GM19035 (cell line): ENCODE measurements at regions not wholly inside any gene's neighbourhood (a gene's known extent, or its start where the extent isn't known, plus 50 kb on each side); places are given as distances from the start of the nearest gene placed in this dataset.

Experiments used
- ATAC-seq: cut with Tn5 transposase; IDR thresholded peaks from one replicate; pipeline ENCODE4 v1.9.1; 2021; ENCODE audit not compliant: unreplicated experiment

DNA sequence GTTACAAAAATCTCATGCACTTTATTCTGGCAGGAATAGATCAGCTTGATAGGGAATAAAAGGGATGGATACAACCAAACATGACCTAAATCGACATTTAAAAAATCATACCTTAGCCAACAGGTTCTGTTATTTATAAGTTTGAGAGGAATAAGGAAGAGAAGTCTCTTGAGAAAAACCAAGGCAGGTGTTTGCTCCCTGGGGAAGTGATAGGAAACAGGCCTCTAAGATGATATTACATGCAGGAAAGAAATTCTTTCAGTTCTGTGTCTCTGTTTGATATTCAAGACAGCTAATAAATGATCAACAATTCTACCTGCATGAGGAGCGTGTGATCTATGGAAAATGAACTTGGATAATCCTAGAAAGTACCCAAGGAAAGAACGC lies 184.8 kb upstream of the ZEB2 start:
- no peak for ATAC-seq

DNA sequence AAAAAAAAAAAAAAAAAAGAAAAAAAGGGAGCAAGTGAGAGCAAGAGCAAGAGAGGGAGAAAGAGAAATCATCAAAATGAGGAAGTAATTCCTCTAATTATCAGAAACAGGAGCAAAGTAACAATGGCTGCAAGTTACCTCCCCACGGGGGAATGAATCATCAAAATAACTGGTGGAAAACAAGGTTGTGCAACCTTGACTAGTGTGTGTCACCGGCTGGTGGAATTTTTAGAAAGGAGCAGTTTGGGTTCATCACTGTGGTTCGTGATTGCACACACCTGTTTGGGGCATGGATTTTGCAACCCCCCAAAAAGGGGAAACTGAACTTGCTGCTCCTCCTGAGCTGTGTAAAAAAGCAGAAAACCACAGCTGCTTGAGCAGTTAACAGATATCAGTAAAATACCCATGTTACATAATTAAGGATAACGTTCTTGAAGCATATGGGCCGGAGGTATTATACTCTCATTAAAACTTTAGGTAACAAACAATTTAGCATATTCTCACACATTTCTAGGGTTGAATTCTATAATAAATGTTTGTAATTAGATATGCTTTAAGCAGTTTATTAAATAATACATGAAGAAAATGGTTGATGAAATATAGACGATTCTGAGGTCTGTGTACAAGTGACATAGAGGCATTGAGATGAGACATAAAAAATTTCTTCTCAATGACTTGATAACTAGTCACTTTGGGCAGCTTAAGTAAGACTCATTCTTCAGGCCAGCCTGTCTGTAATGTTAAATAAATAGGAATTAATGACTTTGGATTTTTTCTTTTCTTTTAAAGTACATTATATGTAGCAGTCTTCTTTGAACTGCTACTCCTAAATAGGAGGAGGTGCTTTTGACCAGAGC lies 184.2 kb upstream of the ZEB2 start:
- no peak for ATAC-seq

DNA sequence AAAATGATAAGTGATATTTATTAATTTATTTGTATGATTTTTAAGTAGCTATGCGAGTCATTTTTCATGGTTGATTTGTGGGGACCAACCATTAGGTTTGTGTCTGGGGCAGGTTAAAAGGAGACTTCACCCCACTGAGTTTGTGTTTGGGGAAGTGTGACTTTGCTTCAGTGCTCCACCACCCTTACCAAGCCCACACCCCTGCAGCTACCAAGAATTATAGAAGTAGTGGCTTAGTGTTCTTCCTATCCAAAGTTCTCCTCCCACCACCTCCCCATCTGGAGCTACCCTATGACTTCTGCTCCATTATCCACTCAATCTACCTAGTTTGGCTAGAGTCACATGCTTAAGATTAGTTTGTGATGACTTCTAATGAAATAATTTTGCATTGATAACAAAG lies 182.1 kb upstream of the ZEB2 start:
- ATAC-seq: no peak

DNA sequence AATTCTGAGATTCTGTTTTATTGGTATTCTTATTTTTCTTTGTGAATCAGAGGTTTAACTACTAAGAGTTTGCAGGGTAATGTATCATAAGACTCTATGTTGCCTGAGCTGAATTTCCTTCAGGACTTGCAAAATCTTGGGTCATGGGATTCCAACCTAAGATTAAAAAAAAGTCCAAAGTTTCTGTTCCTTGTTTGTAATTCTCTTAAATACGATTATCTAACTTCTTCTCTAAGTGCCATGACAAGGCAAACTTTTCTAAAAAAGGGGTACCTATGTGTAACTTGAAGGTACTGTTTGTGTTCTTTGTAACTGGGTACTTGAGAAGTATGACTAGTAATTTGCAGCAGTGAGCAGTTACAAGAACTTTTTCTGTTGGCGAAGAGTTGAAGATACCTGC lies 181.3 kb upstream of the ZEB2 start:
- no peak for ATAC-seq

DNA sequence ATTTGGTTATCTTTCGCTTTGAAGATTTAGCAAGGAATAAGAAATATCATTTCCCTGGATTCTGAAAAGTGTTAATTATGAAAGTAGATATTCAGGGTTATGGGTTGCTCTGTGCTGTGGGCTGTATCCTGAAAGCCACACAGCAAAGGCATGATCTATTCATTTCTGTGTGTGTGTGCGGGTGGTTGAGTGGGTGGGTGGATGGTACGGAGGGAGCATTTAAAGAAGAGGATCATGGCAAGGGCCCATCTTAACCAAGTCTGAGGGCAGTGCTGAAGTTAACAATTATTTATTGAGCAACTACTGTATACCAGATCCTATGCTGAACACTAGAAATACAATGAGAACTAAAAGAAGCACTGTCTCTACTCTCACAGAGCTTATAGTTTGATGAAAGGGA lies 178.2 kb upstream of the ZEB2 start:
- no peak for ATAC-seq

DNA sequence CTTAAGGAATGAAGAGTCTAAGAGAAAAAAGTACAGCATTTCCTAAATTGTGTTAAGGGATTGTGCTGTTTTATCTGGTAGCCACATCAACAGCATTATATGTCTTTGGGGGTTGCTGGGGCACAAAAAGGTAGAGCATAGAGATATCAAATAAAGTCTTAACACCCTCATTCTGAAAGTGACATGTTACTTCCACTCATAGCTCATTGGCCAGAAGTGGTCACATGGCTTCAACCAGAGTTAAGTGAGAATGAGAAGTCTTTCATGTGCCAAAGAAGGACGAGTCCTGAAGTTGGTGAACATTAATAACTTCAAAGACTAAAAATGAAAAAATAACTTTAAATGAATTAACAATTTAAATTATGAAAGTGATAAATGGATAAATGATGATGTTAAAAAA lies 175.7 kb upstream of the ZEB2 start:
- no peak for ATAC-seq

DNA sequence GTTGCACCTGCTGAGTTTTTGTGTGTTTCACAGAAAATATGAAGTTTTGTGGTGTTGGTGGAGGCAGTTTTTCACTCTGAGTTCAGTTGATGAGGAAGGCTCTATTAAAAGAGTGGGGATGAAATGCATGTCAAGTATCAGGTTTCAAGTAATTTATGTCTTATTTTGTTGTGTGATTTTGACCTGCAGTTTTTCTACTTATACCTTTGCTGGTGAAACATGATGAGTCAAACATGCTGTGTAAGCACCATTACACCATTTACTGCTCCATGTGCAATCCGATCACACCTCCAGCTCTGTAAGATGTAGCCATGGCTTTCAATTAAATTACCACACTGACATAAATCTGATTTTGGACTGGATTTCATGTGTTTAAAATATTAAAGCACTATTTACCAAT lies 174.5 kb upstream of the ZEB2 start:
- no peak for ATAC-seq

DNA sequence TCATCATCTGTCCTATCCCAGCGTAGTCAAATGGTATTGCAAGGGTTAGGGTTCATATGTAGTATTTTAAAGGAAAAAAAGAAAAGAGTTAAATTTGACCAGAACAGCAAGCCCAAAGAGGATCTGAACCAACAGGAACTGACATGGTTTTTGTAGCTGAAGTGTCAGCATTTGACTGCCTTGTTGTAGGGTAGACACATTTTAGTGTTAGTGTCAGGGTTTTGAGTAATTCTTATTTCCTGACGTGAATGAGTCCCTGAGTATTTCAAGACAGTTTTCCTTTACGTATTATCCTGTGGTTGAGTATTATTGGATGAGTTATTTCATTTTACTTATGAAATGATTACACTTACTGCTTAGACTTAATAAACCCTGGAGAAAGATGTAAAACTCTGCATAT lies 173.3 kb upstream of the ZEB2 start:
- ATAC-seq: no peak

DNA sequence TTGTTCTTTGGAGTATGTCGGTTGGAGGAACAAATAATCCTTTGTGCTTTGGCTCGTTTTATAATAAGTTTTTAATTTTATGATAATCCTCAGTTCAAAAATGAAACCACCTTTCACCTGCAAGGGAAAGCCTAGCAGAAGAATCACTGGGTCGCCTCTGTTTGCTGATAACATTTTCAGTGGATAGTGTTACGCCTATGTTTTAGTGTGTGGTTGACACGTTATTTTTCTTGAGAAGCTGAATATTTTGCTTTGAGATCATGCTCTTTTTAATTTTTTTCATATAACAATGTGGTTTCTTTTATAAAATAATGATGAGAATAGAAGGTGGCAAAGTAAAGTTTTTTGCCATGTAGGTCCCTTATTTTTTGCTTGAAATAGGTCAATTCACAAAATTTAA lies 172.7 kb upstream of the ZEB2 start:
- ATAC-seq: no peak

DNA sequence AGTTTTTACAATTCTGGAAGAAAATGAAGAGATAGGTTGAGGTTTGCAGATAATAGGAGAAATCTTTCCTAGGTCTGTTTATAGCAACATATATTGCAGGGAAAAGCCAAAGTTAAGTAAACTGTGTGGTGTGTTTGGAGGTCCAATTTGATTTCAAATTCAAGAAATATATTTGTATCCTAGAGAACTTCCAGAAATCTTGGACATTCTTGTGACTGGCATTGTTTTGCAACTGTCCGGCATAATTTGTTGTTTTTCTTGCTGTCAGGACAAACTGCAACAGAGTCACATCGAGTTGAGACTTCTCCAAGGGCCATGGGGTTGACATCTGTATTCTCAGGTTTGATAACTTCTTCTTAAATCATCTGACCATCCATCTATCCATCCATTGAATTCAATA lies 170.9 kb upstream of the ZEB2 start:
- ATAC-seq: no peak

DNA sequence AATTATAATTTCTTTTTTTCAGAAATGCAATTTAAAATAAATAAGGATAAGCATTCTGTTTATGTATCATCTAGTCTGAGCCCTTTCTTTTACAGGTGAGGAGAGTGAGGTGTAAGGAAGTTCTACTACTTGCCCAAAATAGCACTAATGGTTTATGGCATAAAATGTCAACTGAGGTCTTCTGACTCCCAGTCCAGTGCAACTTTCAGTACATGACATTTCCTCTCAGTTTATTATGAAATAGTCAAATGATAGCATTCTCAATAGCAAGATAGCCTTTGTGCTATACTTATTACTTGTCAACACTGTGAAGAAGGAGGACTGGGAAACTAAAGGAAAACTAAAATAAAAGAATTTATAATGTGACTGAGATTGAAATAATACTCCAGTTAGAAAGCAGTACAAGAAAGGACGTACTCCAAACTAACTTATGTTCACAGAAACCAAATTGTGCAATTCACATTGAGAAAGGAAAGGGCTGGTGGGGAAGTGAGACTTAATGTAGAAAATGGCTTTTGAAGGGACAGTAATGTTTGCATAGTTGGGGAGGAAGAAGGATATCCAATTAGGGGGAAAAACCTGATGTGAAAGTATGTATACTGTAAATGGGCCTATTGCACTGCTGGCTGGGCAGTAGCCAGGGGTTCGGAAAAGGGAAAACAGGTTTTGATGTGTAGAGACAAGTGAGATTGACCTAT lies 166.7 kb upstream of the ZEB2 start:
- ATAC-seq: no peak

DNA sequence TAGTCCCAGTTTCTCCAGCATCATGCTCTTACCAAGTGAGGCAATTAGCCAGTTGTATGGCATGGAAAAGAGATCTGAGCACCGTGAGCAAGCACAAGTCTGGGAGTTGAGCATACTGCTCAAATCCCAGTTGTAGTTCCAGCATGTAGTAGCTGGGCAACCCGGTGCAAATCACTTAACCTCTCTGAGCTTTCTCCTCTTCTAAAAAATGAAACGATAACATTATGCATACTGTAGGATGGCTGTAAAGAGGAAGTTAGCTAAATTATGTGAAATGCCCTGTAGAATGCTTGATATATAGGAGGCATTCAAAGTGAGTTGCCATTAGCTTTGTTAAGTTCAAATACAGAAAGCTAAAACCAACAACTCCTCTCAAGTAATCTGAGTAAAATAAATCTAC lies 164.0 kb upstream of the ZEB2 start:
- no peak for ATAC-seq

DNA sequence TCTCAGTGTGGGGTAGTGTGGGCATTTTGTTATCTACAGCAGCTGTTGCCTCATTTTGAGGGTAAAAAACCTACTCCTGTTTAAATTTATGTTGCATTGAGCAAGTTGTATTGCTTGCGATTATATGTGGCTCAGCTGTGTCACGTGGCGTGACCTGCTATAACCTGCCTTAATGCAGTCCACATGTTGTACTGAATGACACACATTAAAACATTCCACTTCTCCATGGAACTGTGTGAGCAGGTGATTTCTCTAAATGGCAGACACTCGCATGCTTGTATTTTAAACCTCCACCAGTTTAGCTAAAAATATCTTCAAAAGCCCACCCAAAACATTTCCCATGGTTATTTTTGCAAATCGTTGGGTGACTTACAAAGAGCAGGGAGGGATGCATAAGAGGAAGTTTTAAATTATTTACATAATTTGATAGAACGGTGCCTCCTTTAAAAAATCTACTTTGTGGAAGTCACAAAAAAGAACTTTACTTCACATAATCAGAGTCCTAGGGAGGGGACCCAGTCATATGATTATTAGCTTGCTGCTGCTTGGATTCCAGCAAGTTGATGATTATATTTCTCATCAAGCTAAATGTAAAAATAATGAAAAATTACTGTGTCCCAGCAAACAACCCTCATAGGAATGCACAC lies 163.3 kb upstream of the ZEB2 start:
- ATAC-seq: no peak

DNA sequence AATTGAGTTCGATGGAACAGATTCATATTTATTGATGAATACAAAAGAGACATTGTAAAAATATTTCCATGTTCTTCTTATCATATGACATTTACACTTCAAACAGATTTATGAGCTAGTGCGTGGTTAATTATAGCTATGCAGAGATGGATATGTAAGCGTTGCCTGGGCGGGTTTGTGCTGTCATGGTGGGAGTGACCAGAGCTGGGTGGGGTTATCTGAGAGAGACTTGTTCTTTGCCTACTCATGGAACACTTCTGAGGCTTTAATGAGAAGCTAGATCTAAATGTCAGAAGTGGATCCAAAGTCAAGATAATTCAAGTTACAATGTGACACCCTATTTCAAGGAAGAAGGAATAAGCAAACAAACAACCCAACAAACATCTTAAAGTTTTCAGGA lies 162.3 kb upstream of the ZEB2 start:
- ATAC-seq: no peak

DNA sequence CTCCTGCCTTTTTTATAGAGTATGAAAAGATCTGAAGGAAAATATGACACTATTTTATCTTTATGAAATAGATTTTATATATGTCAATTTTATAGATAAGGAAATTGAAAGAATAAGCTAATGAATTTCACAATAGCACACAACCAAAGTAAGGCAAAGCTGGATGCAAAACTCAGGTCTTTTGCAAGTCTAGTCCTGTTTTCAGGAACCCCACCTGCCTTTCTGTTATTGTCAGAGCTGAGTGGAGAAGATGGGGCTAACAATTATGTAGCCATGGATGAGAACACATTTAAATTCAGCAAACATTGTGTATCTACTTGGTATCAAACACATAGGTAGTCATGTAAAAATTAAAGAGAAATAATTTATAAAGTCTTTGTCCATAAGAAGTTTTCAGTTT lies 161.5 kb upstream of the ZEB2 start:
- no peak for ATAC-seq

DNA sequence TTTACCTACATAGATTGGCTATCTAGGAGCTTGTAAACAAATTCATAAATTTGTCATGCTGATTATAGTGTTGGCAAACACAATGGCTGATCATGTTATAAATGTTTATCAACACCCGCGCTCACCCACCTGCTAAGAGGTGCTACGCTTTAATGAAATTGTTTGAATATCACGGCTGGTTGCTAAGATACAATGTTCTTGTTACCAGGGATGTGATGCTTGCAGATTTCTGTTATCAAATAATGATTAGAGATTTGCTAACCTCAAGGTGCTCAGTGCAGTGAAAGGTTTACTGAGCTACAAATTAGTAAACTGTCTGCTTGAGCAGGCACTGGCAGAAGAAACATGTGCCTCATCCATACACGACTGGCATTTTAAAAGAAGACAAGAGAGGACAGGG lies 160.0 kb upstream of the ZEB2 start:
- no peak for ATAC-seq

DNA sequence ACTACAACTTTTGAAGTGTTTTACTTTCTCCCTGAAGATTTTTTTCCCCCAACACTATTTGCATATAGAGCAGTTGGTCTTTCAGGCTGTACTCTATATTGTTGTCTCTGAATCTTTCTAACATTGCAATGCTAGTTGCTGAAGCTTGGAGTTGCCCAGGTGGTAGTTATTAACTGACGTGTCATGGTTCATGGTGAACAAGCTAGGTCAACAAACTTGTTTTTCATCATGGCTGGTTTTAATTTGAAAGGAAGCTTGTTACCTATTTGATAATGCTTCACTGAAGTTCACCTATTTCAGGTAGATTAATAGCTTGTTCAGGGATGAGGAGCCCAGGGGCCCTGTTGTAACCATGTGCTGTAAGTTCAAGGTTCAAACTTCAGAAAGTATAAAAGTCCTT lies 158.8 kb upstream of the ZEB2 start:
- ATAC-seq: no peak

DNA sequence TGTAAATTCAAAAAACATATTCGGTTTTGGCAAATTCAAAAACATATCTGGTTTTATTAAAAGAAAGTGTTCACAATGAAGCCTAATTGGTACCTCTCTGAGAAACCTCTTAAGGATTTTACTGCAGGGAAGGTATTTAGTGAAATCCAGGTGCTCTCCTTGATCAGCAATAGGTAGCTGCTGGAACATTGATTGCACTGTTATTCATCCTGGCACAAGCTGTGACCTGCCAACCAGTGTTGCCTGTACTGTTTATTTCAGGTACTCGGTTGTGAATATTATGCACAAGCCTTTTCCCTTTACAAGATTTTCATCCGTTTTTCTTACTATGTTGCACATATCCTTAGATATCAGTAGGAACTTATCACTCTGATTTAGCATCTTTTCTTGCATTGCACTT lies 155.8 kb upstream of the ZEB2 start:
- no peak for ATAC-seq

DNA sequence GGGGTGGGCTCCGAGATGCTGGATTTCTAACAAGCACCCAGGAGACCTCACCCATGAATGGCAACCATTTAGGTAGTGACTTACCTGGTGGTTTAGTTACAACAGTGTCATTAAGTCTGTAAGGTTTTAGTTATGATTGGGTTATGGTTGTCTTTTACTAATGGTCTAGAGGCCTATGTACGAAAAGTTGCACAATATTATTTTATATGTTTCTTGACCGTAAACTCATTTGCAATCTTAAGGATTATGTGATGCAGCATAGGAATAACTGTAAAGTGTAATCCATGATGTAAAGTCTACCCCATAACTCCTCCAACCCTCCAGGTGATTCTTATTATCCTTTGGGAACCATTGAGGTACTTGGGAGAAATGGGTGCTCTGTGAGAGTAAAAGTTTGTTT lies 155.4 kb upstream of the ZEB2 start:
- ATAC-seq: no peak

DNA sequence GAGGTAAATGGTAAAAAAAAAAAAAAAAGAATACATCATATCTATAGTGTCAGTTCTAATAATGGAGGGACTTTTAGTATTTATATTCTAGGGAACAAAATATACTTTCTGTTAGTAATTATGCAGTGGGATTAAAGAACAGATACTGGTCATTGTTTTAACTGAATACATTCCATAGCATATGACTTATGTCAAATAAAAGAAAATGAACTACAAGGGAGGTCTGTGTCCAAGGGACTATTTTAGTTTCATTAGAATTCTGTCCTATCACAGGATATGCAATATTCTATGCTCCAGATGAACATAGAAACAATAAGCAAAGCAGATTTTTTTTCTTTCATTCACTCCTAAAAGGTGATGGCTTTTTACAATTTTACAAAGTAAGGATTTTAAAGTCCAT lies 154.2 kb upstream of the ZEB2 start:
- ATAC-seq: no peak

DNA sequence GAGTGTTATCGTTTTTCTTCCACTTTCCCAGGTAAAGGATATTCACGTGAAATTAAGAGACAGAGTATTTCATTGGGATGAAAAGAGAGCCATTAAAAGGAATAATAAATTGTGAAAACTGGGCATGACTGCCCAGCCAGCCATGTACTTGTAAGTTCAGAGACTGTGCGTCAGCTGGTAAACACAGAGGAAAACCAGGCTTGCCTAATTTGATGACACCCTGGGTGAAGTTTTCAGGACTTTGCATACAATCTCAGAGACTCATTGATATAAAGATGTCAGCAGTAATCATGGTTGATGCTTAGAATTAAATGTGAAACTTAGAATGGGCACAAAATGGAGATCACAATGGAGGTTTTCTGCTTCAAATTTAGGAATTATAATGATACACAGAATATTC lies 153.5 kb upstream of the ZEB2 start:
- ATAC-seq: no peak

DNA sequence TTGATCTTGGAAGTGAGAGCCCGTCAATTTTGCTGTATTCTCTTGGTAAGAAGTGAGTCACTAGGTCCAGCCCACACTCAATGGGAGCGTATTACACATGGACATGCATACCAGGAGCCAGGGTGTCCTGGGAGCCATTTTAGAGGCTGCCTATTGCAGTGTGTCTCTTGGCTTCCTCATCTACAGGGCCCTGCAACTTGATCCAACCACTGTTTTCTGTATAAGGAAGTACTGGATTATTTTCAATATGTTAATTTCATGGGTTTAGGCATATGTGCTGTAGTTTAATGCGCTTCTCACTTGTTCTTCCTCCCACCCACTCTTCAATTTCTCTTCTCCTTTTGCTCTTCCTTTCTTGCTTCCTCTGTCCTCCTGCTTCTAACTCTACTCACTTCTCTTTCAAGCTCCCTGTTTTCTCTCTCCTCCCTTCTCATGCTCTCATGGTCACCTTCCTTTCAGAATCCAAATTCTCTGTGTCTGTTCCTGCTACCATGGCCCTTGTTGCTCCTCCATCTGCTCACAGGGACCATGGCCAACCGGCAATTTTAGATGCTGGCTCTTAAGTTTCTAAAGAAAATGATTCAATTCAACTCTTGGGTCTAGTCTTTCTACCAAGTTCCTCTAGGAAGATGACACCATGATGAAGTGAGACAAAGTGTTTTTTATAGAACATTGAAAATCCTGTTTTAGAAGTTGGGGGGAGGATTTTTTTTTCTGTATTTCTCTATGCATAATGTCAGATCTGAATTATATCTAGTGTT lies 152.0 kb upstream of the ZEB2 start:
- ATAC-seq: no peak
